HG03135 (cell line): ENCODE measurements at regions not wholly inside any gene's neighbourhood (a gene's known extent, or its start where the extent isn't known, plus 50 kb on each side); places are given as distances from the start of the nearest gene placed in this dataset.

Source experiments
- ATAC-seq: cut with Tn5 transposase; IDR thresholded peaks from one replicate; pipeline ENCODE4 v1.9.1; 2021; ENCODE audit warnings: mild to moderate bottlenecking, moderate library complexity; ENCODE audit not compliant: unreplicated experiment

DNA sequence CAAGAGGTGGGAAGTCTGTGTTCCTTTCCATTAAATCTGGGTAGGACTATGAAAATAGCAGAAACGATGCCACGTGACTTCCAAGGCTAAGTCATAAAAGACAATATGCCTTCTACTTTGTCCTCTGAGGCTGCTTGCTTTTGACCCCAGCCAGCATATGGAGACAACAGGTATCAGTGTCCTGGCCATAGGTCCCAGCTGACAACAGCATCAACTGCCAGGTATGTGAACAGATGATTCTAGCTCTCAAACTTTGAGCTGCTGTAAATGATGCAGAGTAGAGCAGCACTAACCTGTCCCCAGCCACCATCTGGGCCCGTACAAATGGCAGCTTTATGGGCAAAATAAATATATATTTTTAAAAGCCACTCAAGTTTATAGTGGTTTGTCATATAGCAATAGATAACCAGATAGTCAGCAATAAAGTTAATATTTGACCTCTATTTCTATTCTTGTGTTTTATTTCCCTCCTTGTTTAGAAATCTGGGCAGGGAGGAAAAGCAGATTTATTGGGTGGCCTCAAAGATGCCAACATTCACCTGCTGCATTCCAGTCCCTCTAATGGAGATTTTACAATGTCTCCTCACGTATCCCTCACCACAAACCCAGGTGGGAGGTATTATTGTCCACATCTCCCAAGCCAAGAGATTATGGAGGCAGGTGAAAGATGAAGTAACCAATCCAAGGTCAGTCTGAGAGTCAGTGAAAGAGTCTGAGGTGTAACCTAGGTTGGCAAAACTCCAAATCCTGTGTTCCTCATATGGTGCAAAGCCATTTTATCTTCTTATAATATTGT is 209.6 kb upstream of the LARGE1 start:
- ATAC-seq: no peak

DNA sequence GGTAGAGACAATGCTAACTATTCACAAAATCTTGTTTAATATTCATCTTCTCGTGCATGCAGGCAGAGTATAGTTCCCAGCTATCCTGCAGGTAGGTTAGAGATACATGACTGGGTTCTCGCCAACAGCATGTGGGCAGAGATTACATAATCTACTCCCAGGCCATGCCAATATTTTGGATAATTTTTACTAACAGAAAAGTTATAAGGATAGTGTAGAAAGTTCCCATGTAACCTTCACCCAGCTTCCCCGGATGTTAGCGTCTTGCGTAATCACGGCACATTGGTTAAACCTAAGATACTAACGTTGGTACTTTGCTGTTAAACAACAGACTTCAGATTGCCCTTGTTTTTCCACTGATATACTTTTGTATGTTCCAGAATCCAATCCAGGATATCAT is 215.5 kb upstream of the LARGE1 start:
- ATAC-seq: no peak

DNA sequence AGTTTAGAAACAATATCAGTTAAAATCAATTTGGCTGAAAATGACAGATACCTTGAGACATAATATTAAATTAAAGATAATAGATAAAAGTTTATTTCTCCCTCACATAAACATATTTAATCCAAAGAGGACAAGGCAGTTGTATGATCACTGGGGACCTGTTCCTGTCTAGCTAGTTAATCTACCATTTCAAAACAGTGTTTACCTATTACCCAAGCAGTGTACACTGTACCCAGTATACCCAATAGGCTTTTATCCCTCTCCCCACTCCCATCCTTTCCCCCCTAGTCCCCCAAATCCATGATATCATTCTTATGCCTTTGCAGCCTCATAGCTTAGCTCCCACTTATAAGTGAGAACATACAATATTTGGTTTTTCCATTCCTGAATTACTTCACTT is 229.7 kb upstream of the LARGE1 start:
- ATAC-seq: no peak

DNA sequence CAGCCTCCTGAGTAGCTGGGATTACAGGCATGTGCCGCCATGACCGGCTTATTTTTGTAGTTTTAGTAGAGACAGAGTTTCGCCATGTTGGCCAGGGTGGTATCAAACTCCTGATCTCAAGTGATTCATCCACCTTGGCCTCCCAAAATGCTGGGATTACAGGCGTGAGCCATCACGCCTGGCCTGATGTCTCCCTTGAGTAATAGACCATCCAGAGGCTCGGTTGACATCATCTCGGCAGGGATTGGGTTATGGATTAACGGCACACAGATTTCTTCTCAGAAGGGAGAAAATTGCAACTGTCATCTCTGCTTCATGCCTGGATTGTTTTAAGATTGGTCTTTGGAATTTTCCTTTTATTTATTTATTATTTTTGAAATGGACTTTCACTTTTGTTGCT is 239.2 kb upstream of the LARGE1 start:
- ATAC-seq: no peak

DNA sequence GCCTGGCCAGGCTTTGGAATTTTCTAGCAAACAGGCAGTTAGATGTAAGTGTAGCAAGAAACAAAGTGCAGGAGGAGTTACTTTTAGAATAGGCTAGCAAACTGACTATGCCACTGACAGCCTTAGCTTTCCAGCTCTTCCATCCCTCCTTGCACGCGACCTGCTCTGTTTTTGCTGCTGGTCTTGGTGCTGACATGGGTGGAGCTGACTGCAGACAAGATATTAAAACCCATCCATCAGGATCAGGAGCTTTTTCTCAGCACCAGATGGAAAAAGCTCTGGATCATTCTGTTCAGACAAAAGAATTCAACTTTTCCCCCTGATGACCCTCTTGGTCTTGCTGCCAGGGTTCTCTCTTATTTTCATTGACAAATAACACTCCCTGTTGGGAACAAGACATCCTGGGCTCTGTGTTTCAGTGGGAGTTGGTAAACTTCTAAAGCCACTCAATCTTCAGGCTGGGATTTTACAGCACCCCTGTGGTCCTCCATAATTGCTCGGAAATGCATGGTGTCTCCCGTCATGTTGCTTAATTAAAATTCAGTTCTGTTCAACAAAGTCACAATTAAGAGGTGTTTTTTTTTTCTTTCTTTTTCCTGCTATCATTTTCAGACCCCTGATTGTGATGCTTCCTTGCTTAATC is 240.0 kb upstream of the LARGE1 start:
- ATAC-seq: no peak

DNA sequence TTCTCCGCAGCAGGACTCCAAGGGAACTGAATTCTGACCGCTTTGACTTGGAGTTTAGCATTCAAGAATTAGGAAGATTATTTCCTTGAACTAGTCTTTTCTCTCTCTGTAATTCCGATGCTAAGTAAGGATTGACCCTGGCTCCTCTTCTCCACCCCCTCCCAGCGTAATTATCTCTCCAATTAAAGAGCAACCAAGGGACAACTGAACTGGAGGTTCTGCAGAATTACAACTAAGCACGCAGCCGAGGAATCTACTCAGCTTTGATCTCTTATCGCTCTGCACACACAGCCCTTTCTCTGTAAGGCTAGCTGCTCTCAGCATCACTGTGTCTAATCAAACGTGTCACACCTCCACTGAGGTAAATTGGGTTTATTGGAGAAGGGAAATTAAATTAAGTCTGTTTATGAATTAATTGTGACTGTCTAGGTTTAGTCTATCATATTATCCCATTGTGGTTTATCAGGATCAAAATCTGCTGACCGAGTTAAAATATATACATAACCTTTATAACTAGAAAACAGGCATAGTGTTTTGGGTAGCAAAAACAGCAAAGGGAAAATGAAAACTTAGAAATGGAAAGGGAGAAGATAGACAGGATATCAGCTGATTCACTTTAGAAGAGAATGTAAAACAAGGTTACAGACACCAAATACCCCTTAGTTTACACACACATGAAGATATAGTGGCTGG is 241.3 kb upstream of the LARGE1 start:
- no peak for ATAC-seq

DNA sequence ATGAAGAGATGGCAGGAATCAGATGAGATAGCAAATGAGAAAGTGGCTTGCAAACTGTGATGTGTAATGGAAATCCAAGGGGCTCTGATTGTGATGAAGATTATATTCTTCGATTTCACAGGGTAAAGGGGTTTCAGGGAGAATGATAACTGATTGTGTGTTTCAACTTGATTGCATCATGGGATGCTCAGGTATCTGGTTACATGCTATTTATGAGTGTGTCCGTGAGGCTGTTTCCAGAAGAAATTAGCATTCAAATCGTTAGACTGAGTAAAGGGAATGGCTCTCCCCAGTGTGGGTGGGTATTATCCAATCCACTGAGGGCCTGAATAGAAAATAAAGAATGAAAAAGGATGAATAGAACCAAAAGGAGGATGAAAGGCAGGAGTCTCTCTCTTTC is 278.7 kb upstream of the LARGE1 start:
- no peak for ATAC-seq

DNA sequence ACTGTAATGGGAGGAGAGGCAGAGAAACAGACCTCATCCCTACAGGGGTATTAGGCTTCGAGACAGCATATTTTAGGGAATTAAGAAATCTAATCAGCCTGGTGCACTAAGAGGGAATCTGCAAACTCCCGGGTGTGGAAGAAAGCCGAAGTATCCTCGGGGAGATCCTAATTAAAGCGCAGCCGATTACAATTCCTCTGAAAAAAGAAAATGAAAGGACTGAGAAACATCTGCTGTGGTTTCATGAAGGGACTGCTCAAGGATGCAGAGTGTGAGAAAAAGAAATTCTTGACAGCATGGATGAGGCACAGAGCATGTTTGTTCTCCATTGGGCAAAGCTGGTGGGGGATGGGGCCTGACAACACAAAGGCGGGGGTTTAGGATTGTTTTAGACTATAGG is 290.0 kb upstream of the LARGE1 start:
- ATAC-seq: no peak

DNA sequence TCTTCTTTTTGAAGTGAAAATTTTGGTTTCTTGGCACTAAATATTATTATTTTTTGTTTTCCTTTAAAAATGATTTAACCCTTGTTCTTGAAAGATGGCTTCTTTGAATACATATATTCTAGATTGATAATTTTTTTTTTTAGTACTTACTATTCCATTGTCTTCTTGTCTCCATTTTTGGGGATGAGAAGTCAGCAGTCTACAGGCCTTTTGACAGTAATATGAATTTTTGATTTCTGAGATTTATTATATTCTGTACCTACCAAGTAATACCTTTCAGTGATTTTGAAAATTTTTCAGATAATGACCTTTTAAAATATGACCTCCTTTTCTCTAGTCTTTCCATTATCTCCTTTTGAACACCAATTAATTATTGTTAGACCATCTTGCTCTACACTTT is 294.1 kb upstream of the LARGE1 start:
- no peak for ATAC-seq

DNA sequence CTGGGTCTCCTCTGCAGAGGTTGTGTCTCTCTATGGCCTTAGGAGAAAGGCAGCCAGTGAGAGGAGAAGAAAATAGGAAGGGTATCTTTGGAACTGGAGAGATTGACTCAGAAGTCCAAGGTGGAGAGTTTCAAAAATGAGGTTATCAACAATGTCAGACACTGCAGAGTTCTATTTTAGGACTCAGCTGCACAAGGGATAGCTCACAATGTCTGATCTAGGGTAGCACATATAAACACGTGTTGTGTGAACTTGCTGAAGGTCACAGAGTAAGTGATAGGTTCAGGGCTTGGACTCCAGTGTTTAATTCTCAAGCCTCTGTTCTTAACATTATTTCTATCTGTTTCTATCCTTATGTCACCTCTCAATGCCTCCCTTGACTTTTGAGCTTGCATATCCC is 305.0 kb upstream of the LARGE1 start:
- no peak for ATAC-seq

DNA sequence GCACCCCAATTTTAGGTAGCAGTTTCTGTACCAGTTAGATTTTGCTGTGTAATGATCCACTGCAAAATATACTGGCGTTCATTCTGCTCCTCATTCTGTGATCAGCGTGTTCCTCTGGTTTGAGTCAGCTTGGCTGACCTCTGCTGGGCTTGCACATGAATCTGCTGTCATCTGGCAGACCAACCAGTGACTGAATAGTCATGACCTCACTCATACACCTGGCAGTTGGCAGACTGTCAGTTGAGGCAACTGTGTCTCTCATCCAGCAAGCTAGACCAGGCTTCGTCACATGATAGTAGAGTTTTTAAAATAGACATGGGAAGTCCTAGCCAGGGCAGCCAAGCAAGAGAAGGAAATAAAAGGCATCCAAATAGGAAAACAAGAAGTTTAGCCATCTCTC is 316.3 kb upstream of the LARGE1 start:
- ATAC-seq: no peak

DNA sequence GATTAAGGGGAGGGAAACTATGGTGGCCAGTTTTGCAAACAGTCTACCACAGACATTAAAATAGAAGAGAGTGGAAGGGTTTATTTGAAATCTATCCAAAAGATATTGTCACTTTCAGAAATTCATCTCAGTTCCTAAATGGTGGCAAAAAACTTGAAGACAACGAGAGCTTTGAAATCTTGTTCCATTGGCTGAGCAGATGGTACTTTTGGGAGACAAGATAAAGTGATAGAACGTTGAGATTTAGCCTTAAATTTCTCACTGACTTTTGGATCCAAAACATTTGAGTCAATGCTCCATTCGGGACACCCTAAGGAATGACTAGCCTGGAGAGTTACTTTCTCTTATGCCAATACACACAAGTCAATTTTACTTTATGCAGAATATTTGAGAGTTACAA is 319.1 kb upstream of the LARGE1 start:
- no peak for ATAC-seq

DNA sequence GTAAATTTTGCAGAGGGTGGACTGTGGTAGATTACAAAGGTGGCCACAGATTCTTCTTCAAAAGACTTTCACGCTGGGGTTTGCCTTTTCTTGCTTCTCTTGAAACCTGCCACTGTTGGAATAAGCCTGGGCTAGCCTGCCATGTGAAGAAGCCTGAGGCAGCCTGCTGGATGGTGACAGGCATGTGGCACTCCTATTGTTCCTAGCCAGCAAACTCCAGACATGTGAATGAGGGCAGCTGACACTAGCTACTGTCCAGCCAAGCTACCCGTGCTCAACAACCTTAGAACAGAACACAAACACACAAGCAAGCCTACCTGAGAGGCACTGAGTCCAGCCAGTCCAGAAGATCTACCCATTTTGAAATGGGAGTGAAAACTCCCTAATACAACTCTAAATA is 322.7 kb upstream of the LARGE1 start:
- ATAC-seq: no peak

DNA sequence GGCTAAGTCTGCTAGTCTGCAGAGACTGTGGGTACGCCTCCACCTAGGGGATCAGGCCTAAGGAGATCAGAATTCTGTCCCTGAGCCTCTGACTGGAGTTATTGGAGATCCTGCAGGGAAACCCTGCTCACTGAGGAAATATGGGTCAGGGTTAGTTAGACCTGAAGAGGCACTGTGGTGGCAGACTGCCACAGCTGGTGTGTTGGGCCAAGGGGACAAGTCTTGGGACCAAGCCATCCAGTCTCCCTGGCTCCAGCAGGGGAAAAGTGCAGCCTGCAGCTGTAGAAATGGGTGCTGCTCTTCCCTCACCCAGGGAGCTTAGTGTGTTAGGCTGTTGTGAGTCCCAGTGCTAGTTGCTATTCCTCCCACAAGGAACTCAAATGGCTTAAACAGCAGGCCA is 334.8 kb upstream of the LARGE1 start:
- ATAC-seq: no peak

DNA sequence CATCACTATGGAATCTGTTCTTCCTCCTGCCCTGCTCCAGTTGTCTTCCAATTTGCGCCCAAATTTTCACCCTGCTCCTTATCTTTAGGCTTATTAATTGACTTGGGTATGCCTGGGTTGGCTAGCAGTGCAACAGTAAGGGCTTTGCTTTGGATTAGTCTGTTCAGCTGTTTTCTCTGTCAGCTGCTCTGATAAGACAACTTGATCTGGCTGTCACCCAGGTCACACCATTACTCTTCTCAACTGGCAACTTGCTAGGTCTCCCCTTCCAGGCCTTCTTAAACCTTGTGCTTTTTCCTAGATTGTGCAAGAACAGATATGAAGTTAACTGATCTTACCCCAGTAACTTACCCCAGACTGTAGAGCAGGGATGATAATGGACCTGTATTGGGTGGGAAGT is 357.8 kb upstream of the LARGE1 start:
- no peak for ATAC-seq

DNA sequence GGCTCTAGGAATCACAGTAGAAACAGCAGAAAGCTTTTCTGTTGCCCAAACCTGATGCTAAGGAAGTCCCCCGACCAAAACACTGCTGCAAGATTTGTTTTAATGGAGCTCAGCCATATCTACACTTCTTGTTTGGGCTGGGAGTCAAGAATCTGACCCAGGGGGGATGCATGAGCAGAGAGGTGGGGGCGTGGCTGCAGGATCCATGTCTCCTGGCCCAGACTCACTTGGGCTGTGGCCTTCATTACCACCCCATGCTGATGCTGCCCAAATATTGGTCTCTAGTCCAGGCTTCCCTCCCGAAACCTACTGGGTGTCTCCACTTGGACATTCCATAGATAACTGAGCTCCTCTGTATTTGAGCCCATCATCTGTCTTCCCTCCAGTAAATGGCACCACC is 361.5 kb upstream of the LARGE1 start:
- ATAC-seq: no peak

DNA sequence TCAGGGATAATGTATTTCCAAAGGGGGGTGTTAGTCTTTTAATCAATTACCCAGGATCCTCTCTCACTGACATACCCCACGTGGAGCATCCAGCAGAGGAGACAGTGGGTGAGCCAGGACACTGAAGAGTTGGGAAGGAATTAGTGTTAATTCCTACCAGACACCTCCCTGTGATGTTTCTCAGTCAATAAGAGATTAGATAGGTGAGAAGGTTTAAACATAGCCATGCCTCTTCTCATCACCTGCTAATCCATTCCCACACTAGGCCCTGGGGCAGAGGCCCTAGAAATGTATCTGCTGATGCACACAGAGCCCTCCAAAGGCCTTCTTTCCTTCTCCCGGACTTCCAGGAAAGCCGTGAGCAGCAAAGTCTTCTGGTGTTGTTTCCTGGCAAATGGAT is 363.6 kb upstream of the LARGE1 start:
- no peak for ATAC-seq

DNA sequence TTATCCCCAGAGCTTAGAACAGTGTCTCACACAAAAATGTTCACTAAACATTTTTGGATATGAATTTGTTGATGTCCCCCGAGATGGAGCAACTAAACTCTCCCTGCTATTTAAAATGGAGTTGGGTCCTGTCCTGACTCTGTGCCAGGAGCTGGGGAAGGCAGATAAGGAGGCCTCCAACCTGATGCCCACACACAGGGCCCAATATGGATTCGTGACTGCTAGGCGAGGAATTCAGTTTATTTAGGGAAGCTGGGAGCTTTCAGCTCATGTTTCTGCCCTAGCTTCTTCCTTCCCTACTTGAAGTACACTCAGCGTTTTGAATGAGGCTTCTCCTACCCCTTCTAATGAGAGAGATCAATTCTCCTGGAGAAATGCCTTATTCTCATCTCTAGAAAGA is 373.0 kb upstream of the LARGE1 start:
- no peak for ATAC-seq

DNA sequence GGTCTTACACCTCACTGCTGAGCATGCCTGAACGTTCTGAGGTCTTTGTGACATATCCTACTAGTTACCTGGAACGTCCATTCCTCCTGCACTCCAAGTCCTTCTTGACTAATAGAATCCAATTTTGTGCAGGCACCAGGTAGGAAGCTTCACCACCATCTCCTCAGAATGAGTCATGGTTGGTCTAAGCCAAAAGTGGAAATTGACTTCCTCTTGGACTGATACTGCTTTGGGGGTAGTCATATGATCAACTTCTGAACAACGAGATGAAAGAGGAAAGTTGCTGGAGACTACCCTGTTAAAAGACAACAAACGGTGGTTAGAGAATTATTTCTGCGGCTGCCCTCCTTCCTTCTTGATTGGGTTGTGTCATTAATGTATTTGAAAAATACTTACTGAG is 374.2 kb upstream of the LARGE1 start:
- ATAC-seq: no peak

DNA sequence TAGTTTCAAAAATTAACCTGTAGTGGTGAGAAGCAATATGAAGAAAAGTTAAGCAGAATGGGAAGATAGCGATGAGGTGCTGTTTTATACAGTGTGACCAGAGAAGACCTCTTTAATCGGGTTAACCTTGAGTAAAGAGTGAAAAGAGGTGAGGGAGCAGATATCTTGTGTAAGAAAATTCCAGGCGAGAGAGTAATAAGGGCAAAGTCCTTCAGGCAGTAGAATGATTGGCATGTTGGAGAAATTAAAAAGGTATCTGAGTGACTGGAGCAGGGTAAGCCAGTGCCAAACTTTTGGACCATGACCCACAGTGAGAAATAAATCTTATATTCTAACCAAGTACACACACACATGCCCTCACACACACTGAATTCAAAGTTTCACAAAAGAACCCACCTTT is 374.7 kb upstream of the LARGE1 start:
- no peak for ATAC-seq

DNA sequence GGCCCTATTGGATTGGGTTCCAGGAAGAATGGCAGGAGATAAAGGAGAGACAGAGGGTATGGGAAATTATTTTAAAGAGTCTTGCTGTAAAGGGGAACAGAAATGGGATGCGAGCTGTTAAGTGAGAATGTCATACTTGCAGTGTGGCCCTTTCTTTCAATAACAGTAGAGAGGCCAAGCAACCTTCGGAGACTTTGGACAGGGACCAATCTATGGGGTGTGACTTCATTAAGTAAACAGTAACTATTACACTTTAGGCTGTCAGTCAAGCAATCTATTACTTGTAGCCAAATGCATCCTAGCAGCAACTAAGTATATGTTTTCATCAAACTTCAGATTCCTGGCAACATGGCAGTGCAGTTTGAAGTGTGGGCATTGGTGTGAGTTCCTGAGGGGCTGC is 376.2 kb upstream of the LARGE1 start:
- no peak for ATAC-seq

DNA sequence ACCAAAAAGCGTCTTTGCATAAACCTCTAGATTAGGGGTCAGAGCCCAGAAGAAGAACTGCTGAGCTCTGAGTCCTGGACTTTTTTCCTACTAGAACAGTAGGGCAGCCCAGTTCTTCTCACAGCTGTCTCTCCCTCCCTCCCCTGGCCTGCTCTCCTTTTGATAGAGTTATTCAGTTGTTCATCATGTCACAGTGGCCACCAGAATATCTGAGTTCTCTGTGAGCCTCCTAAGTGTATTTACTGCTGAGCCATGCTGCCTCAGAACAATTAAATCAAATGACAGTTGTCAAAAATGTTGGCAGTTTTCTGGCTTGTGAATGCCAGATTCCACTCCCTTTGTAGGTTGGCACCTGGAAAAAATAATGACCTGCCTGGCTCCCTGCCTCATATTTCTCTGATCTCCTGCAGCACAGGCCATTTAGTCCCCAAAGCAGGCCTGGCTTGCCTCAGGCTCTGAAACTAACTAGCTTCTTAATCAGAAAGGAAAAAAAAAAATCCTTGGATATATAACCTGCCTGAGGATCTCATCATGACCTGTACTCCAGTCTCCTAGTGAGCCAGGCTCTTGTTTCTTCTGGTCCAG is 377.4 kb upstream of the LARGE1 start:
- ATAC-seq: no peak
